Loucy (cell line): ENCODE measurements at regions not wholly inside any gene's neighbourhood (a gene's known extent, or its start where the extent isn't known, plus 50 kb on each side); places are given as distances from the start of the nearest gene placed in this dataset.

Source experiments
- CTCF ChIP-seq: fragments of 200-600 bp; sonication (generic); conservative IDR thresholded peaks from 2 replicates; pipeline ENCODE4 v1.5.1; 2014; ENCODE audit warnings: mild to moderate bottlenecking, antibody characterized with exemption, low read length
- EZH2phosphoT487 ChIP-seq: fragments of 200-600 bp; IDR thresholded peaks from 2 replicates; pipeline ENCODE4 v1.6.1; 2018; ENCODE audit warnings: antibody characterized with exemption, mild to moderate bottlenecking, moderate library complexity, borderline replicate concordance

GRCh38 chr6:104621396-104621795, 238.3 kb downstream of the HACE1 start:
- TF ChIP-seq CTCF: no peak
- no peak for TF ChIP-seq EZH2phosphoT487
